GM12875 (cell line): ENCODE measurements at regions not wholly inside any gene's neighbourhood (a gene's known extent, or its start where the extent isn't known, plus 50 kb on each side); places are given as distances from the start of the nearest gene placed in this dataset.
"Not testable (repeated sequence)": the region's sequence is repeated elsewhere in the genome, so short reads cannot be mapped to it uniquely, and the experiment has no call there.

Experiments
- H3K4me3 ChIP-seq: one replicate; pipeline ENCODE4 v1.5.1; 2011; ENCODE audit warnings: low read depth, low read length, control low read depth
- CTCF ChIP-seq: IDR thresholded peaks from 2 replicates; pipeline ENCODE4 v1.5.1; 2011; ENCODE audit warnings: low read depth, mild to moderate bottlenecking, control low read depth, inconsistent platforms, low read length, moderate library complexity, borderline replicate concordance; ENCODE audit not compliant: insufficient read depth

- no peak overlapping the region for H3K4me3 ChIP-seq
- no peak for TF ChIP-seq CTCF
These were observed 301.0 kb downstream of the RASEF start for GRCh38 chr9:82761956-82762355.

GRCh38 chr9:82763656-82764055 is 299.3 kb downstream of the RASEF start:
- no peak for TF ChIP-seq CTCF
- H3K4me3 ChIP-seq: no peak overlapping the region

GRCh38 chr9:82764061-82764668 is 298.8 kb downstream of the RASEF start:
- TF ChIP-seq CTCF: no peak
- H3K4me3 ChIP-seq: no peak overlapping the region

- not testable (repeated sequence) for H3K4me3 ChIP-seq
These were observed 288.2 kb downstream of the RASEF start for GRCh38 chr9:82774707-82775231.

- no peak for TF ChIP-seq CTCF
- no peak overlapping the region for H3K4me3 ChIP-seq
These were observed 286.4 kb downstream of the RASEF start for GRCh38 chr9:82776508-82776907.

- no peak overlapping the region for H3K4me3 ChIP-seq
- TF ChIP-seq CTCF: no peak
These were observed 285.6 kb downstream of the RASEF start for GRCh38 chr9:82777366-82777765.

- not testable (repeated sequence) for H3K4me3 ChIP-seq
These were observed 284.0 kb downstream of the RASEF start for GRCh38 chr9:82778923-82779322.

GRCh38 chr9:82780017-82780416 is 282.9 kb downstream of the RASEF start:
- no peak overlapping the region for H3K4me3 ChIP-seq
- no peak for TF ChIP-seq CTCF
